ENCODE measurements at regions not wholly inside any gene's neighbourhood (a gene's known extent, or its start where the extent isn't known, plus 50 kb on each side); places are given as distances from the start of the nearest gene placed in this dataset.

GRCh38 chr1:96253246-96254035 is 468.1 kb upstream of the PTBP2 start:
- CTCF ChIA-PET: interaction anchor here (1.5 to 1.7 kb wide), 2 partner anchors 17 kb away, joined by 4 to 5 read pairs; no protein-coding TSS in a partner anchor
- DNase-seq: no peak

GRCh38 chr1:96256130-96256790 is 465.3 kb upstream of the PTBP2 start:
- no peak overlapping the region for H3K4me2 ChIP-seq
- no peak overlapping the region for H3K9ac ChIP-seq
- CTCF ChIA-PET: no interaction called here
- TF ChIP-seq, protein P1, sequence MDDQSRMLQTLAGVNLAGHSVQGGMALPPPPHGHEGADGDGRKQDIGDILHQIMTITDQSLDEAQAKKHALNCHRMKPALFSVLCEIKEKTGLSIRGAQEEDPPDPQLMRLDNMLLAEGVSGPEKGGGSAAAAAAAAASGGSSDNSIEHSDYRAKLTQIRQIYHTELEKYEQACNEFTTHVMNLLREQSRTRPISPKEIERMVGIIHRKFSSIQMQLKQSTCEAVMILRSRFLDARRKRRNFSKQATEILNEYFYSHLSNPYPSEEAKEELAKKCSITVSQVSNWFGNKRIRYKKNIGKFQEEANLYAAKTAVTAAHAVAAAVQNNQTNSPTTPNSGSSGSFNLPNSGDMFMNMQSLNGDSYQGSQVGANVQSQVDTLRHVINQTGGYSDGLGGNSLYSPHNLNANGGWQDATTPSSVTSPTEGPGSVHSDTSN (IDR thresholded peaks at IDR 0.05): no peak
- TF ChIP-seq SIN3A (IDR thresholded peaks at IDR 0.05; ENCODE audit: borderline replicate concordance, low read depth, low read length): no peak
- TF ChIP-seq JUND (IDR thresholded peaks at IDR 0.05): no peak
- TF ChIP-seq ZBTB33 (IDR thresholded peaks at IDR 0.05; ENCODE audit: borderline replicate concordance, low read depth): no peak
- TF ChIP-seq, protein P2, sequence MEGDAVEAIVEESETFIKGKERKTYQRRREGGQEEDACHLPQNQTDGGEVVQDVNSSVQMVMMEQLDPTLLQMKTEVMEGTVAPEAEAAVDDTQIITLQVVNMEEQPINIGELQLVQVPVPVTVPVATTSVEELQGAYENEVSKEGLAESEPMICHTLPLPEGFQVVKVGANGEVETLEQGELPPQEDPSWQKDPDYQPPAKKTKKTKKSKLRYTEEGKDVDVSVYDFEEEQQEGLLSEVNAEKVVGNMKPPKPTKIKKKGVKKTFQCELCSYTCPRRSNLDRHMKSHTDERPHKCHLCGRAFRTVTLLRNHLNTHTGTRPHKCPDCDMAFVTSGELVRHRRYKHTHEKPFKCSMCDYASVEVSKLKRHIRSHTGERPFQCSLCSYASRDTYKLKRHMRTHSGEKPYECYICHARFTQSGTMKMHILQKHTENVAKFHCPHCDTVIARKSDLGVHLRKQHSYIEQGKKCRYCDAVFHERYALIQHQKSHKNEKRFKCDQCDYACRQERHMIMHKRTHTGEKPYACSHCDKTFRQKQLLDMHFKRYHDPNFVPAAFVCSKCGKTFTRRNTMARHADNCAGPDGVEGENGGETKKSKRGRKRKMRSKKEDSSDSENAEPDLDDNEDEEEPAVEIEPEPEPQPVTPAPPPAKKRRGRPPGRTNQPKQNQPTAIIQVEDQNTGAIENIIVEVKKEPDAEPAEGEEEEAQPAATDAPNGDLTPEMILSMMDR (IDR thresholded peaks at IDR 0.05): no peak
- no peak for TF ChIP-seq RAD21 (IDR thresholded peaks at IDR 0.05; ENCODE audit: low read length)
- no peak for TF ChIP-seq EP300 (IDR thresholded peaks at IDR 0.05; ENCODE audit: borderline replicate concordance in 1 of 2, low read depth in 1 of 2, low read length in 1 of 2)
- no peak for TF ChIP-seq SMC3 (IDR thresholded peaks at IDR 0.05; ENCODE audit: low read depth, low read length)
- TF ChIP-seq TCF12 (IDR thresholded peaks at IDR 0.05): no peak
- no peak for TF ChIP-seq POLR2AphosphoS5 (IDR thresholded peaks at IDR 0.05; ENCODE audit: low read depth, low read length)

More at GRCh38 chr1:96253246-96254035, 468.1 kb upstream of the PTBP2 start:
- Histone ChIP-seq H3K9me2 (no peaks in the 10 kb centered on the region), H4K20me1 (ENCODE audit: insufficient read depth) (no peaks in the 10 kb centered on the region), H3K4me2 (no peak overlapping the region), H3K79me2 (ENCODE audit: insufficient read depth) (no peaks in the 10 kb centered on the region), H3K4me1 (ENCODE audit: control insufficient read depth in 1 of 2, insufficient read depth in 2 of 2, low read depth in 1 of 2, low read length in 1 of 2) (no peaks in the 10 kb centered on the region), H3F3A (replicated peaks; ENCODE audit: insufficient read depth) (no peaks in the 10 kb centered on the region), H3K9ac (no peak overlapping the region), H3K27me3 (ENCODE audit: insufficient read depth) (no peaks in the 10 kb centered on the region; the same call in 1 of the 2 replicates), H3K27ac (ENCODE audit: low read depth in 2 of 2, low read length in 1 of 2) (no peak overlapping the region), H2AFZ (ENCODE audit: low read depth) (no peak overlapping the region), H3K9me3 (no peaks in the 10 kb centered on the region), H3K4me3 (ENCODE audit: low read depth in 2 of 2, low read length in 1 of 2) (no peak overlapping the region), H3K36me3 (replicated peaks in 1 of 2; ENCODE audit: control insufficient read depth in 1 of 2, insufficient read depth in 2 of 2, low read length in 1 of 2) (no peaks in the 10 kb centered on the region)
- TF ChIP-seq FOXJ3 (CRISPR knock-in tag; IDR thresholded peaks at IDR 0.05) (no peak), ELF1 (IDR thresholded peaks at IDR 0.05) (no peak), MEF2A (IDR thresholded peaks at IDR 0.05; ENCODE audit: borderline replicate concordance, low read depth) (no peak), TEAD4 (IDR thresholded peaks at IDR 0.05; ENCODE audit: borderline replicate concordance, insufficient read depth) (no peak), JUND (IDR thresholded peaks at IDR 0.05) (no peak), FOSL2 (IDR thresholded peaks at IDR 0.05; ENCODE audit: borderline replicate concordance, low read depth) (no peak), RXRA (IDR thresholded peaks at IDR 0.05; ENCODE audit: borderline replicate concordance, low read depth) (no peak), YY1 (IDR thresholded peaks at IDR 0.05; ENCODE audit: low read depth) (no peak), GABPA (IDR thresholded peaks at IDR 0.05; ENCODE audit: low read depth) (no peak), RCOR1 (IDR thresholded peaks at IDR 0.05; ENCODE audit: low read length) (no peak), EZH2phosphoT487 (IDR thresholded peaks at IDR 0.05; ENCODE audit: borderline replicate concordance, low read depth) (no peak), FOXM1 (IDR thresholded peaks at IDR 0.05; ENCODE audit: low read depth) (no peak), NRF1 (IDR thresholded peaks at IDR 0.05; ENCODE audit: low read depth, low read length) (no peak), ZBTB33 (IDR thresholded peaks at IDR 0.05; ENCODE audit: borderline replicate concordance, low read depth) (no peak)
- TF ChIP-seq, protein P3, sequence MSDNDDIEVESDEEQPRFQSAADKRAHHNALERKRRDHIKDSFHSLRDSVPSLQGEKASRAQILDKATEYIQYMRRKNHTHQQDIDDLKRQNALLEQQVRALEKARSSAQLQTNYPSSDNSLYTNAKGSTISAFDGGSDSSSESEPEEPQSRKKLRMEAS (IDR thresholded peaks at IDR 0.05; ENCODE audit: low read depth): no peak
- WGBS (ENCODE audit: low lambda C conversion rate): 48% methylated on average over 4 of the region's 4 CpGs
- POLR2A ChIA-PET: no interaction called here

More at GRCh38 chr1:96256130-96256790, 465.3 kb upstream of the PTBP2 start:
- Histone ChIP-seq H3K4me3 (ENCODE audit: low read depth in 2 of 2, low read length in 1 of 2) (no peak overlapping the region), H3K27ac (ENCODE audit: low read depth in 2 of 2, low read length in 1 of 2) (no peak overlapping the region), H4K20me1 (ENCODE audit: insufficient read depth) (no peaks in the 10 kb centered on the region), H3F3A (replicated peaks; ENCODE audit: insufficient read depth) (no peaks in the 10 kb centered on the region), H3K4me1 (ENCODE audit: control insufficient read depth in 1 of 2, insufficient read depth in 2 of 2, low read depth in 1 of 2, low read length in 1 of 2) (peaks cover 0 to 2% of the 10 kb centered on the region in 2 experiments; a peak in 1 of 4 replicates), H3K27me3 (ENCODE audit: insufficient read depth) (no peaks in the 10 kb centered on the region; the same call in 1 of the 2 replicates), H3K79me2 (ENCODE audit: insufficient read depth) (no peaks in the 10 kb centered on the region), H2AFZ (ENCODE audit: low read depth) (no peak overlapping the region), H3K36me3 (replicated peaks in 1 of 2; ENCODE audit: control insufficient read depth in 1 of 2, insufficient read depth in 2 of 2, low read length in 1 of 2) (no peaks in the 10 kb centered on the region), H3K9me3 (no peaks in the 10 kb centered on the region), H3K9me2 (no peaks in the 10 kb centered on the region)
- WGBS (ENCODE audit: low lambda C conversion rate): 42% methylated on average over 3 of the region's 3 CpGs
- POLR2A ChIA-PET: no interaction called here
- DNase-seq: no peak

Data from SK-N-SH (cell line).